ENCODE measurements at regions not wholly inside any gene's neighbourhood (a gene's known extent, or its start where the extent isn't known, plus 50 kb on each side); places are given as distances from the start of the nearest gene placed in this dataset.

DNA sequence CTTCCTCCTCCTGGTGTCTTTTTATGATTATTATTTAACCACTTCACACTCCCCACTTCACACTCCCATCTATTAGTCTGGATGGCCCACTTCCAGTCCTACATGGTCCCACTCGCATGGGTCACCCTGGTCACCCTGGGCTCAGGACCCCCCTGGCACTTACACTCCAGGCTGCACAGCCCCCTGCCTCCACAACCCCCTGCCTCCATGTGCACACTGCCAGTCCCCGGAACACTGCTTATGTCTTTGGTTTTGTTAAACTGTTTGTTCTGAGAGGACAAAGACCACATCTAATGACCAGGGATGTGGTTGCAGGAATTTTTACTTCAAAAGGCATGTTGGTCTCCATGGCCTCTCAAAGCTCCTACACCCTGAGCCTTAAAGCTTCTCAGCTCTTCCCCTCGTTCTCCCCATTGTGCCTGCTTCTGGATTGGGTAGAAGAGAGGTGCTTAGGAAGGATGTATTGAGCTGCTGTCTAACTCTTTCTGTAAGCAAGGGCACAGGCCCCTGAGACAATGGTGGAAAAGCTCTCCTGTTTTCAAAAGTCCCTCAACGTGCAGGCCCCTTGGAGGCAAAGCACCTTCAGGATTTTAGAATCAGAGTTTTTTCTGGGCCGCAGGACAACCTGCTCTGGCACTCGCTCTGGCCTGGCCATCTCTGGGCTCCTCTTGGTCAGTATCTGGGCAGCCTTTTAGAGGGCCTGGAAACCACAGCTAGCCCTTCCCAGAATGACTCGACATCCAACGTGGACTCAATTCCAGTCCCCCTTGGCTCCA lies 150.0 kb upstream of the HAAO start:
- RAD21 ChIA-PET (ENCODE audit: unreplicated experiment), result no interaction called here
- no peaks in the 10 kb centered on the region for H3K79me2 ChIP-seq (ENCODE audit: control insufficient read depth, insufficient read depth, low read length)
- H3K27me3 ChIP-seq (replicated peaks in 1 of 2; ENCODE audit: control insufficient read depth in 2 of 2, insufficient read depth in 2 of 2, low read length in 1 of 2), result no peaks in the 10 kb centered on the region
- intact Hi-C loops (cut with micrococcal nuclease; ENCODE audit: unreplicated experiment) (no loop called here), in situ Hi-C loops (cut with MboI) (no loop called here)
- WGBS (ENCODE audit: insufficient coverage, insufficient replicate concordance, low lambda C conversion rate, missing lambda C conversion rate), result 46% methylated on average over 8 of the region's 8 CpGs
- no peaks in the 10 kb centered on the region for H3K36me3 ChIP-seq (ENCODE audit: control insufficient read depth in 2 of 2, insufficient read depth in 2 of 2, low read length in 1 of 2)
- no peak overlapping the region for H3K4me3 ChIP-seq
- no TSS peak for BruUV-seq (replicated peaks)
- TF ChIP-seq NR2C1 (IDR thresholded peaks at IDR 0.05) (no peak), TCF7 (IDR thresholded peaks at IDR 0.05; ENCODE audit: borderline replicate concordance) (no peak), ZNF207 (IDR thresholded peaks at IDR 0.05; ENCODE audit: borderline replicate concordance) (no peak), SIX5 (IDR thresholded peaks at IDR 0.05; ENCODE audit: low read depth, low read length, severe bottlenecking) (no peak), MXI1 (IDR thresholded peaks at IDR 0.05; ENCODE audit: low read depth, low read length) (no peak), CBFB (IDR thresholded peaks at IDR 0.05; ENCODE audit: low read depth) (no peak), RUNX3 (IDR thresholded peaks at IDR 0.05; ENCODE audit: low read length) (no peak), SPI1 (IDR thresholded peaks at IDR 0.05; ENCODE audit: borderline replicate concordance, insufficient read depth, low read depth, low read length) (no peak), MEF2B (IDR thresholded peaks at IDR 0.05; ENCODE audit: partially characterized antibody, poor library complexity, severe bottlenecking) (no peak), NFYA (IDR thresholded peaks at IDR 0.05; ENCODE audit: borderline replicate concordance, low read depth, low read length) (no peak), PAX5 (IDR thresholded peaks at IDR 0.05; ENCODE audit: borderline replicate concordance, low read depth, low read length) (no peak), FOXK2 (IDR thresholded peaks at IDR 0.05) (no peak), BHLHE40 (IDR thresholded peaks at IDR 0.05; ENCODE audit: borderline replicate concordance in 1 of 2, low read depth in 2 of 2, low read length in 1 of 2) (no peak), NFYB (IDR thresholded peaks at IDR 0.05; ENCODE audit: insufficient read depth, low read depth, low read length) (no peak), POLR2A (IDR thresholded peaks at IDR 0.05; ENCODE audit: low read depth, low read length) (no peak), ZNF217 (IDR thresholded peaks at IDR 0.05) (no peak), RB1 (IDR thresholded peaks at IDR 0.05; ENCODE audit: borderline replicate concordance) (no peak)
- TF ChIP-seq, protein P1, sequence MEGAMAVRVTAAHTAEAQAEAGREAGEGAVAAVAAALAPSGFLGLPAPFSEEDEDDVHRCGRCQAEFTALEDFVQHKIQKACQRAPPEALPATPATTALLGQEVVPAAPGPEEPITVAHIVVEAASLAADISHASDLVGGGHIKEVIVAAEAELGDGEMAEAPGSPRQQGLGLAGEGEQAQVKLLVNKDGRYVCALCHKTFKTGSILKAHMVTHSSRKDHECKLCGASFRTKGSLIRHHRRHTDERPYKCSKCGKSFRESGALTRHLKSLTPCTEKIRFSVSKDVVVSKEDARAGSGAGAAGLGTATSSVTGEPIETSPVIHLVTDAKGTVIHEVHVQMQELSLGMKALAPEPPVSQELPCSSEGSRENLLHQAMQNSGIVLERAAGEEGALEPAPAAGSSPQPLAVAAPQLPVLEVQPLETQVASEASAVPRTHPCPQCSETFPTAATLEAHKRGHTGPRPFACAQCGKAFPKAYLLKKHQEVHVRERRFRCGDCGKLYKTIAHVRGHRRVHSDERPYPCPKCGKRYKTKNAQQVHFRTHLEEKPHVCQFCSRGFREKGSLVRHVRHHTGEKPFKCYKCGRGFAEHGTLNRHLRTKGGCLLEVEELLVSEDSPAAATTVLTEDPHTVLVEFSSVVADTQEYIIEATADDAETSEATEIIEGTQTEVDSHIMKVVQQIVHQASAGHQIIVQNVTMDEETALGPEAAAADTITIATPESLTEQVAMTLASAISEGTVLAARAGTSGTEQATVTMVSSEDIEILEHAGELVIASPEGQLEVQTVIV (IDR thresholded peaks at IDR 0.05; ENCODE audit: borderline replicate concordance, partially characterized antibody), result no peak
- TF ChIP-seq, protein P2, sequence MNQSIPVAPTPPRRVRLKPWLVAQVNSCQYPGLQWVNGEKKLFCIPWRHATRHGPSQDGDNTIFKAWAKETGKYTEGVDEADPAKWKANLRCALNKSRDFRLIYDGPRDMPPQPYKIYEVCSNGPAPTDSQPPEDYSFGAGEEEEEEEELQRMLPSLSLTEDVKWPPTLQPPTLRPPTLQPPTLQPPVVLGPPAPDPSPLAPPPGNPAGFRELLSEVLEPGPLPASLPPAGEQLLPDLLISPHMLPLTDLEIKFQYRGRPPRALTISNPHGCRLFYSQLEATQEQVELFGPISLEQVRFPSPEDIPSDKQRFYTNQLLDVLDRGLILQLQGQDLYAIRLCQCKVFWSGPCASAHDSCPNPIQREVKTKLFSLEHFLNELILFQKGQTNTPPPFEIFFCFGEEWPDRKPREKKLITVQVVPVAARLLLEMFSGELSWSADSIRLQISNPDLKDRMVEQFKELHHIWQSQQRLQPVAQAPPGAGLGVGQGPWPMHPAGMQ (IDR thresholded peaks at IDR 0.05; ENCODE audit: borderline replicate concordance), result no peak
- TF ChIP-seq, protein P3, sequence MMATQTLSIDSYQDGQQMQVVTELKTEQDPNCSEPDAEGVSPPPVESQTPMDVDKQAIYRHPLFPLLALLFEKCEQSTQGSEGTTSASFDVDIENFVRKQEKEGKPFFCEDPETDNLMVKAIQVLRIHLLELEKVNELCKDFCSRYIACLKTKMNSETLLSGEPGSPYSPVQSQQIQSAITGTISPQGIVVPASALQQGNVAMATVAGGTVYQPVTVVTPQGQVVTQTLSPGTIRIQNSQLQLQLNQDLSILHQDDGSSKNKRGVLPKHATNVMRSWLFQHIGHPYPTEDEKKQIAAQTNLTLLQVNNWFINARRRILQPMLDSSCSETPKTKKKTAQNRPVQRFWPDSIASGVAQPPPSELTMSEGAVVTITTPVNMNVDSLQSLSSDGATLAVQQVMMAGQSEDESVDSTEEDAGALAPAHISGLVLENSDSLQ (IDR thresholded peaks at IDR 0.05), result no peak
- H3K27ac ChIP-seq (ENCODE audit: control insufficient read depth, insufficient read depth), result no peak overlapping the region
- SMC1A ChIA-PET (ENCODE audit: uncharacterized antibody, unreplicated experiment), result interaction anchor here (0.6 to 1.8 kb wide), 3 partner anchors 8 to 208 kb away, joined by 3 read pairs; no protein-coding TSS in a partner anchor
- H4K20me1 ChIP-seq (ENCODE audit: control insufficient read depth, insufficient read depth), result no peaks in the 10 kb centered on the region
- H3K9ac ChIP-seq (ENCODE audit: control insufficient read depth, insufficient read depth, low read length), result no peak overlapping the region
- ATAC-seq (no peak), FAIRE-seq (no peak), DNase-seq (ENCODE audit: low read depth, low spot score) (no peak)
- H3K9me3 ChIP-seq (replicated peaks; ENCODE audit: control insufficient read depth, insufficient read depth, low read length), result no peaks in the 10 kb centered on the region
- POLR2A ChIA-PET, result no interaction called here
- H3K4me1 ChIP-seq (ENCODE audit: control insufficient read depth, insufficient read depth, low read length), result no peaks in the 10 kb centered on the region
- CTCF ChIA-PET, result interaction anchor here (0.8 to 2.8 kb wide), 3 partner anchors 114 to 634 kb away, joined by 3 to 8 read pairs (median 3); no protein-coding TSS in a partner anchor
- H2AFZ ChIP-seq (ENCODE audit: control insufficient read depth, low read depth, low read length), result no peak overlapping the region
- H3K4me2 ChIP-seq (ENCODE audit: control insufficient read depth, insufficient read depth), result no peak overlapping the region
